Pancreas (tissue), 10 donors: ENCODE measurements at regions not wholly inside any gene's neighbourhood (a gene's known extent, or its start where the extent isn't known, plus 50 kb on each side); places are given as distances from the start of the nearest gene placed in this dataset.

Experiments used
- ATAC-seq, 4 donors: fragments of 200-7000 bp; cut with Tn5 transposase; one replicate each; pipeline versions ENCODE4 v1.8.0 to v1.9.1; 2020; ENCODE audit warnings: mild to moderate bottlenecking in 4 of 4, moderate library complexity in 4 of 4
- DNase-seq, 6 donors: peaks; one replicate each; pipeline ENCODE4 v3.0.0-alpha.2; 2020
- FAIRE-seq: peaks from 2 replicates; lab custom pipeline; 2012; peaks lifted over from hg19 to GRCh38; lab: Jason Lieb, UNC
- H3K27ac ChIP-seq, 4 donors: fragments of 200-600 bp; sonication (generic); 1 replicate in 3 of 4; 2 replicates in 1 of 4; pipeline versions ENCODE4 v1.5.0 to v1.8.0; 2020
- H3K27me3 ChIP-seq, 4 donors: fragments of 200-600 bp; one replicate each; pipeline ENCODE4 v1.8.0; 2021
- H3K36me3 ChIP-seq, 3 donors: fragments of 200-600 bp; sonication (generic) in 1 of 3; one replicate each; pipeline versions ENCODE4 v1.5.0 to v1.8.0; 2020 to 2021
- H3K4me1 ChIP-seq, 3 donors: fragments of 200-600 bp; one replicate each; pipeline ENCODE4 v1.8.0; 2021
- H3K4me3 ChIP-seq, 4 donors: fragments of 200-600 bp; sonication (generic) in 2 of 4; one replicate each; pipeline versions ENCODE4 v1.5.0 to v1.8.0; 2020 to 2021
- H3K9me3 ChIP-seq, 4 donors: fragments of 200-600 bp; one replicate each; pipeline ENCODE4 v1.8.0; 2021
- WGBS, 2 donors: extraction: QIAGEN DNeasy Blood & Tissue Kit; methylation state at CpG; one replicate each; pipeline ENCODE4 v1.1.7; 2013; 5-methylcytosine and 5-hydroxymethylcytosine counted together
- intact Hi-C, 3 donors: fragments of 100-400 bp; cut with DNase I; formaldehyde crosslinking; loops; one replicate each; pipeline versions ENCODE4 v1.11.1 to v1.14.2; 2022
- TF ChIP-seq, protein P1 (sequence below), 4 donors: fragments of 200-600 bp; sonication (generic) in 3 of 4; IDR thresholded peaks; one replicate each; pipeline versions ENCODE4 v1.5.0 to v1.8.0; 2021; ENCODE audit warnings: antibody characterized with exemption in 4 of 4
- donor health status: healthy with polysubstance abuse.
- donor health status: DM: no; HTN: no; CAD: no; lungs with moderate emphysema.
- donor health status: DM: no; HTN: no; CAD: no.
- donor health status: control.
- donor health status: control.
- donor health status: Bipolar disorder and iron deficiency.
- donor health status: DM: yes; HTN: yes; CAD: no.
- donor health status: DM: no; HTN: no; CAD: no.
- donor health status: DM: no; HTN: no; CAD: no.
- donor health status: DM: yes; HTN: yes; CAD: no.

DNA sequence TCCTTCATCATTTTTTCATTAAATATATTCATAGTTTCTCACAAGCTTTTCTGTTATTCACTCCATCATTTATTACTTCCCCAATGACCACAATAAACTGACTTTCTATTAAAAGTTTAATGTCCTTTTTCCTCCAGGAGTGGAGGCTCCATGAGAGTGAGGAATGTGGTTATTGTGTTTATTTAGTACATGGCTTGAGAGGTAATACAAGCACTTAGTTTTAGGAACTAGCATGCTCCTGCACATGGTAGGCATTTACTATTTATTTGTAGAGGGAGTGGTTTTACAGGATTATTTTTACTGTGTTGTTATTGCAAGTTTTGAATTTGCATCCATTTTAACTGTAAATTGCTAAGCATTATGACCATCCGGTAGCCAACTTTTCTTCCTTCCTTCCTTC is 412.9 kb upstream of the SUCLG2 start:
- WGBS, 2 donors: 85 to 96% methylated on average over 1 of the region's 1 CpG
- no peak for FAIRE-seq
- TF ChIP-seq, protein P1, sequence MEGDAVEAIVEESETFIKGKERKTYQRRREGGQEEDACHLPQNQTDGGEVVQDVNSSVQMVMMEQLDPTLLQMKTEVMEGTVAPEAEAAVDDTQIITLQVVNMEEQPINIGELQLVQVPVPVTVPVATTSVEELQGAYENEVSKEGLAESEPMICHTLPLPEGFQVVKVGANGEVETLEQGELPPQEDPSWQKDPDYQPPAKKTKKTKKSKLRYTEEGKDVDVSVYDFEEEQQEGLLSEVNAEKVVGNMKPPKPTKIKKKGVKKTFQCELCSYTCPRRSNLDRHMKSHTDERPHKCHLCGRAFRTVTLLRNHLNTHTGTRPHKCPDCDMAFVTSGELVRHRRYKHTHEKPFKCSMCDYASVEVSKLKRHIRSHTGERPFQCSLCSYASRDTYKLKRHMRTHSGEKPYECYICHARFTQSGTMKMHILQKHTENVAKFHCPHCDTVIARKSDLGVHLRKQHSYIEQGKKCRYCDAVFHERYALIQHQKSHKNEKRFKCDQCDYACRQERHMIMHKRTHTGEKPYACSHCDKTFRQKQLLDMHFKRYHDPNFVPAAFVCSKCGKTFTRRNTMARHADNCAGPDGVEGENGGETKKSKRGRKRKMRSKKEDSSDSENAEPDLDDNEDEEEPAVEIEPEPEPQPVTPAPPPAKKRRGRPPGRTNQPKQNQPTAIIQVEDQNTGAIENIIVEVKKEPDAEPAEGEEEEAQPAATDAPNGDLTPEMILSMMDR (IDR thresholded peaks at IDR 0.05): no peak

DNA sequence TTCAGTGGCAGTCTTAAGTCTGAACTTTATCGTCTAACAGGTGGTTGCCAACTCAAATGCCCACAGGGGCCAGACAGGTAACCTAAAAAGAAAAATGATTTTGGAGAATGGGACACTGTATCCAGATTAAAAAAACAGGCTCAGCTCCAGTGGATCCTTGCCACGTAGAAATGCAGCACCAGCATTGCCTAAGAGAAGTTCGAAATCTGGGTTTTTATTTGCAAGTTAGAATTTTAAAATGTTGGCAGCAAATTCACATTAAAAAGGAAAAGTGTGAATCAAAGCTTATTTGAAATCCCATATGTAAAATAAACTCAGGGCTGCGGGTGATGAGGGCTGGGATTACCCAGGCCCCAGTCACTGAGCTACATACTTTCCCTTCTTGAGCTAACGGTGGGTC is 408.5 kb upstream of the SUCLG2 start:
- TF ChIP-seq, protein P1 (IDR thresholded peaks at IDR 0.05): no peak

More for the DNA sequence above, 412.9 kb upstream of the SUCLG2 start:
- Histone ChIP-seq H3K4me3 (no peak overlapping the region), H3K36me3 (no peaks in the 10 kb centered on the region), H3K27me3 (no peaks in the 10 kb centered on the region), H3K4me1 (no peaks in the 10 kb centered on the region), H3K27ac (no peak overlapping the region), H3K9me3 (no peaks in the 10 kb centered on the region)
- ATAC-seq (no peak), DNase-seq (no peak)
- intact Hi-C loops: no loop called here

DNA sequence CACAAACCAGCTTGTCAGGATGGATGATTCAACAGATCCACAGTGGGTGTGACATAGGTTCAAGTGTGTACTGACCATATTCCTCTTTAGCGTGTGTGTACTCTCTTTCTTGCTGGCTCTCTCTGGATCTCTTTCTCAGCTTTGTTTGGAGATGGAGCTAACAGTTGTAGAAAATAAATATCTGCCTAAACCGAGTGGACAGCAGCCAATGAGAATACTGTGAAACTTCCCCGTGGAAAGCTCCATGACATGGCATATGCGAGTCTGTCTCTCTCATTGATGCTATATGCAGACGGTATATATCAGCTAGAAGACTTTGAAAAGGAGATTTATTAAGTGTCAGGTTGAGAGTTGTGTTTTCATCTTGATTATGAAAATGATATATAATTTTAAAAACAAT is 406.5 kb upstream of the SUCLG2 start:
- DNase-seq (no peak), ATAC-seq (no peak), FAIRE-seq (no peak)
- H3K27ac ChIP-seq: no peak overlapping the region
- intact Hi-C loops: no loop called here
- no peaks in the 10 kb centered on the region for H3K4me1 ChIP-seq
- H3K4me3 ChIP-seq: no peak overlapping the region
- no peaks in the 10 kb centered on the region for H3K27me3 ChIP-seq
- H3K36me3 ChIP-seq: no peaks in the 10 kb centered on the region
- 47 to 63% methylated on average over 5 of the region's 5 CpGs for WGBS, 2 donors
- no peaks in the 10 kb centered on the region for H3K9me3 ChIP-seq
- TF ChIP-seq, protein P1 (IDR thresholded peaks at IDR 0.05): no peak

More for the DNA sequence above, 408.5 kb upstream of the SUCLG2 start:
- Histone ChIP-seq H3K36me3 (no peaks in the 10 kb centered on the region), H3K27ac (no peak overlapping the region), H3K27me3 (no peaks in the 10 kb centered on the region), H3K4me3 (no peak overlapping the region), H3K4me1 (no peaks in the 10 kb centered on the region), H3K9me3 (no peaks in the 10 kb centered on the region)
- DNase-seq (no peak), FAIRE-seq (no peak), ATAC-seq (no peak)
- intact Hi-C loops: no loop called here
- WGBS, 2 donors: 59 to 66% methylated on average over 5 of the region's 5 CpGs

DNA sequence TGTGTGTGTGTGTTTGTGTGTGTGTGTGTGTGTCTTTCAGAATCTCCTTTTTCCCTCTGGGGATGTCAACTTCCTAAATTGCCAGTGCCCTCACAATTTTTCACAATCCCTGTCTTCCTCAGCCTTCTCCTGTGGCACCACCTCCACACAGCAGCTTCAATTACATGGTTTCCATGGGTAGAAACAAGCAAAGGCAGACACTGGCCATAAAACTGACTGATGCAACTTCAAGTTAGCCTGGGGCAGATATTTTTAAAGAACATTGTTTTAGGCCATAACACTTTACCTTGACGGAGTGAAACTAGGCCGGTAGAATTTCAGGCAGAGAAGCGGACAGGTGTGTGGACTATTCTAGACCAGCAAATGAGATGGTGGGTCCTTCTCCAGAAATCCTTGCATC is 405.8 kb upstream of the SUCLG2 start:
- TF ChIP-seq, protein P1 (IDR thresholded peaks at IDR 0.05): no peak
- DNase-seq (no peak), FAIRE-seq (no peak), ATAC-seq (no peak)
- 58 to 62% methylated on average over 3 of the region's 3 CpGs for WGBS, 2 donors
- no peak overlapping the region for H3K4me3 ChIP-seq
- no peaks in the 10 kb centered on the region for H3K36me3 ChIP-seq
- H3K27ac ChIP-seq: no peak overlapping the region
- intact Hi-C loops: no loop called here
- H3K27me3 ChIP-seq: no peaks in the 10 kb centered on the region
- no peaks in the 10 kb centered on the region for H3K9me3 ChIP-seq
- H3K4me1 ChIP-seq: no peaks in the 10 kb centered on the region

DNA sequence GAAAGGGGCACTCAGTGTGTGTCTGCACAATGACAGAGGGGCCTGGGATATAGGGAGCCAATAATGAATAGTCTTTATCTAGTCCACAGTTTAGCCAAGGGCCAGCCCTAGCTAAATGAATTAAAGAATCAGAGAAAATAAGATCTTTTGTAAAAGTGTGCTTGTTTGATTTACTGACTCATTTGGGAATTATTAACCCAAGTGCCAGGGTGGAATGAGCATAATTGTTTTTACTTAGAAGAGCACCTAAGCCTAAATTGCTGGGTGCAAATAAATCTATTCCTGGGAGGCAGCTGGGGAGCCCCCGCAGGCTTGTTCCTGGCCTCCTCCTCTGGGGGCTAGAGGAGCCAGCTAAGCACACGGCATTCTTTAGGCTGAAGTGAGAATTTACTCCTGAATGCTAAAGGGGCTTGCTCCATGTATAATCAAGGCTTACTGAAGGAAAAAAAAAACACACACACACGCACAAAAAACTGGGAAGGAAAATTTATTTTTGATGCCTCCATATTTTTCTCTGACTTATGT is 405.3 kb upstream of the SUCLG2 start:
- 25 to 34% methylated on average over 3 of the region's 3 CpGs for WGBS, 2 donors
- Histone ChIP-seq H3K27ac (no peak overlapping the region), H3K36me3 (no peaks in the 10 kb centered on the region), H3K4me1 (no peaks in the 10 kb centered on the region), H3K9me3 (no peaks in the 10 kb centered on the region), H3K4me3 (no peak overlapping the region), H3K27me3 (no peaks in the 10 kb centered on the region)
- FAIRE-seq: no peak
- TF ChIP-seq, protein P1 (IDR thresholded peaks at IDR 0.05): no peak
- no peak for DNase-seq
- ATAC-seq: peak in 3 of 4 donors; percentile 64 to 76 (median 71)
- intact Hi-C loops: no loop called here
